ENCODE measurements at regions not wholly inside any gene's neighbourhood (a gene's known extent, or its start where the extent isn't known, plus 50 kb on each side); places are given as distances from the start of the nearest gene placed in this dataset.
"Not testable (repeated sequence)": the region's sequence is repeated elsewhere in the genome, so short reads cannot be mapped to it uniquely, and the experiment has no call there.

GRCh38 chr9:85487872-85488271, 253.9 kb downstream of the AGTPBP1 start:
- FAIRE-seq (no peak), DNase-seq (ENCODE audit: insufficient read length, low spot score) (no peak)
- no peak for TF ChIP-seq POLR2A (IDR thresholded peaks at IDR 0.05; ENCODE audit: low read depth, low read length)

DNA sequence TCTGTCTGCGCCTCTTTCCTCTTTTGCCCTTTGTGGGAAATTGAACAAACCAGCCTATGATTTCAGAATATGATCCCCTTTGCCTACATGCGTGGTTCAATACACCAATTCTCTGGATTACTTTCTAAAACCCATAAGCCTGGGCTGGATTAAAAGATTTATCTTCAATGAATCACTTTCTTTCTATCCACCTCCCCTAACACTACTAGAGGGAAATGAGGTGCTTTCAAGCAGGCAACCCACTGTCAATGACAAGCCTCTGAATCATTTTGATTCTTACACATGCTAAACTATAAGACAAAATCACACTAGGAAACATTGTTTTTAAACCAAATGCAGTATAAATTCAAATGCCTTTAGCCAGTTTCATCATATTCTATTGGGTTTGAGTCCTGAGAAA, 257.5 kb downstream of the AGTPBP1 start:
- TF ChIP-seq POLR2A (IDR thresholded peaks at IDR 0.05; ENCODE audit: low read depth, low read length) = no peak
- FAIRE-seq = no peak
- no peak for DNase-seq (ENCODE audit: insufficient read length, low spot score)

- no peak for TF ChIP-seq POLR2A (IDR thresholded peaks at IDR 0.05; ENCODE audit: low read depth, low read length)
- FAIRE-seq (no peak), DNase-seq (ENCODE audit: insufficient read length, low spot score) (no peak)
Measured at GRCh38 chr9:85483208-85483607, 258.5 kb downstream of the AGTPBP1 start.

- no peak for TF ChIP-seq POLR2A (IDR thresholded peaks at IDR 0.05; ENCODE audit: low read depth, low read length)
- FAIRE-seq (no peak), DNase-seq (ENCODE audit: insufficient read length, low spot score) (no peak)
Measured at GRCh38 chr9:85479305-85479704, 262.4 kb downstream of the AGTPBP1 start.

DNA sequence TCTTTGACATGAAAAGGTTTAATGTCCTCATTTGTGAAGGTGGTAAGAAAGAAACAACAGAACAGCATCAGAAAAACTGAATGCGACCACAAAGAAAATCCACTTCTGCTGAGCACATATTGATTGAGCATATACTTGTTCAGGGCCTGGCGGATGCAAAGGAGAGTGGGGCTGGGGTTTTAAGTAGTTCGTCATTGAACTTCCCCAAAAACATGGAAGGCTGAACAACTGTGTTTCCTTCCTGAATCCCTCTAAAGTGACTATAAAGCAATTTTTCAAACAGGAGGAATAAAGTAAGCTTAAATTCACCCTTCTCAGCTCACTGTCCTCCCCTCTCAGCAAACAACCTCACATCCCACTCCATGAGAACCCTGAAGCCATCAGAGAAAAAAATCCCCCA, 262.9 kb downstream of the AGTPBP1 start:
- TF ChIP-seq POLR2A (IDR thresholded peaks at IDR 0.05; ENCODE audit: low read depth, low read length) = no peak
- FAIRE-seq = no peak
- DNase-seq (ENCODE audit: insufficient read length, low spot score) = no peak

- DNase-seq (ENCODE audit: insufficient read length, low spot score); FAIRE-seq: not testable (repeated sequence)
Measured at GRCh38 chr9:85474896-85475295, 266.9 kb downstream of the AGTPBP1 start.

- no peak for DNase-seq (ENCODE audit: insufficient read length, low spot score)
- no peak for TF ChIP-seq POLR2A (IDR thresholded peaks at IDR 0.05; ENCODE audit: low read depth, low read length)
- no peak for FAIRE-seq
Measured at GRCh38 chr9:85471791-85472190, 270.0 kb downstream of the AGTPBP1 start.

DNA sequence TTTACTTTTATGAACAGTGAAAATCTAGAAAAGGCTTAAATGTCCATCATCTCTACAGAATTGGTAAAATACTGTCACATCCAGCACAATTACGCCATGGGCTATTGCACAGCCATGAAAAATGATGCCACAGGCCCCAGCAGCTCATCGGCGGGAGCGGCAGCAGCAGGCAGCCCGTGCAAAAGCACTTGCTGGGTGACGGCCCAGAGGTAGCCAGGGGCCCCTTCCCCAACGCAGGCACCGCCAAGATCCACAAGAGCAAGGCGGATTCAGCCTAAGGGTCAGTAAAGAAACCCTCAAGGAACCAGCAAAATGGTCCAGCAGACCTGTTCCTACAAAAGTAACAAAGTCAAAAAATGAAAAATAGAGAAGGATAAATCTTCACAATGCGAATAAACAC, 272.7 kb downstream of the AGTPBP1 start:
- FAIRE-seq (no peak), DNase-seq (ENCODE audit: insufficient read length, low spot score) (no peak)
- no peak for TF ChIP-seq POLR2A (IDR thresholded peaks at IDR 0.05; ENCODE audit: low read depth, low read length)

- no peak for FAIRE-seq
- TF ChIP-seq POLR2A (IDR thresholded peaks at IDR 0.05; ENCODE audit: low read depth, low read length) = no peak
Measured at GRCh38 chr9:85466834-85467233, 274.9 kb downstream of the AGTPBP1 start.

DNA sequence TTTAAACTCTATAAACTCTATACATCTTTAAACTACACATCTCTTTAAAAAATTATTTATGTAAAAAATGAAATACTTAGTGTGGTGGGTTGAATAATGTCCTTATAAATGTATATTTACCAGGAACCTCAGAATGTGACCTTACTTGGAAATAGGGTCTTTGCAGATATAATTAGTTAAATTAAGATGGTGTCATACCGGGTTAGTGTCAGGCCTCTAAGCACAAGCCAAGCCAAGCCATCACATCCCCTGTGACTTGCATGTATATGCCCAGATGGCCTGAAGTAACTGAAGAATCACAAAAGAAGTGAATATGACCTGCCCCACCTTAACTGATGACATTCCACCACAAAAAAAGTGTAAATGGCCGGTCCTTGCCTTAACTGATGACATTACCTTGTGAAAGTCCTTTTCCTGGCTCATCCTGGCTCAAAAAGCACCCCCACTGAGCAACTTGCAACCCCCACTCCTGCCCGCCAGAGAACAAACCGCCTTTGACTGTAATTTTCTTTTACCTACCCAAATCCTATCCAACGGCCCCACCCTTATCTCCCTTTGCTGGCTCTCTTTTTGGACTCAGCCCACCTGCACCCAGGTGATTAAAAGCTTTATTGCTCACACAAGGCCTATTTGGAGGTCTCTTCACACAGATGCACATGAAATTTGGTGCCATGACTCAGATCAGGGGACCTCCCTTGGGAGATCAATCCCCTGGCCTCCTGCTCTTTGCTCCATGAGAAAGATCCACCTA, 283.5 kb downstream of the AGTPBP1 start:
- not testable (repeated sequence) for FAIRE-seq; DNase-seq (ENCODE audit: insufficient read length, low spot score)

More at GRCh38 chr9:85466834-85467233, 274.9 kb downstream of the AGTPBP1 start:
- no peak for DNase-seq (ENCODE audit: insufficient read length, low spot score)

- no peak for TF ChIP-seq POLR2A (IDR thresholded peaks at IDR 0.05; ENCODE audit: low read depth, low read length)
- no peak for DNase-seq (ENCODE audit: insufficient read length, low spot score)
- no peak for FAIRE-seq
Measured at GRCh38 chr9:85453850-85454249, 287.9 kb downstream of the AGTPBP1 start.

DNA sequence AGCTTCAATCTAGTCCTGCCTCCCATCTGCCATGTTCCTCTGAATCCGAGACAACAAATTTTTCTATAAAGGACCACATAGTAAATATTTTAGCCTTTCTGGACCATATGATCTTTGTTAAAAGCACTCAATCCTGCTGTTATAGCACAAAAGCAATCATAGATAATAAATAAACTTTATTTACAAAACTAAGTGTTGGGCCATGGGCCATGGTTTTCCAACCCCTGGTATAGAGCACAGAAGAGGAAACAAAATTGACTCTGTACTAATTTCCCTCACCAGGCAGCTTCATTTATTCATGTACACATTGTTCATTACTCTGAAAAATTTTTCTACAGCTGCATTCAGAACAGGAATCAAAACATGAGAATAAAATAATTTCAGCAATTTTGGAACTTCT, 288.9 kb downstream of the AGTPBP1 start:
- DNase-seq (ENCODE audit: insufficient read length, low spot score) = no peak
- no peak for FAIRE-seq
- TF ChIP-seq POLR2A (IDR thresholded peaks at IDR 0.05; ENCODE audit: low read depth, low read length) = no peak

DNA sequence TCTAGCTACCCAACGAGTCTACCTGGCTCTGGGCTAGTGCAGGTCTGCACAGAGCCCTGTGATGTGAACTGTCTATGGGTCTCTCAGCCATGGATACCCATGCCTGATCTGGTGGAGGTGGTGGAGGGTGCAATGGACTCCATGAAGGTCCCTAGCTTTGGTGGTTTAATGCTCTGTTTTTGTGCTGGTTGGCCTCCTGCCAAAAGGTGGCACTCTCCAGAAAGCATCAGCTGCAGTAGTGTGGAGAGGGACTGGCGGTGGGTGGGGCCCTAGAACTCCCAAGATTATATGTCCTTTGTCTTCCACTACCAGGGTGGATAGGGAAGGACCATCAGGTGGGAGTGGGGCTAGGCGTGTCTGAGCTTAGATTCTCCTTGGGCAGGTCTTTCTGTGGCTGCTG, 290.1 kb downstream of the AGTPBP1 start:
- DNase-seq (ENCODE audit: insufficient read length, low spot score) (no peak), FAIRE-seq (no peak)
- TF ChIP-seq POLR2A (IDR thresholded peaks at IDR 0.05; ENCODE audit: low read depth, low read length) = no peak

DNA sequence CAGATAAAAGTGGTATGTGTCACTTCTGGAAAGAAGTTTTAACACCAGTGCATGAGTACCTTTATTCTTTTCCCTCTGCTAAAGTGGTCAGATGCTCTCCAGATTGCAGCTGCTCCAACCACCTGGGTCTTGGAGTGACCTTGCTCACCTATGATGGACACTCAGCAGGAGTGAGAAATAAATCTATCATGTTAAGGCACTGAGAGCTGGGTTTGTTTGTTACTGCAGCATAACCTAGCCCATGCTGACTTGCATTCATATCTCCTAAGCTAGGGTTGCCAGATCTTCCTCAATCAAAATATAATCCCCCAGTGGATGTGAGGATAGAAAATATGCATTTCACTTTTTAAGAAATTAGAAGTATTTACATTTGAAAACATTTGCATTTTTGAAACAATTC, 295.9 kb downstream of the AGTPBP1 start:
- FAIRE-seq = no peak
- no peak for TF ChIP-seq POLR2A (IDR thresholded peaks at IDR 0.05; ENCODE audit: low read depth, low read length)
- DNase-seq (ENCODE audit: insufficient read length, low spot score) = no peak

DNA sequence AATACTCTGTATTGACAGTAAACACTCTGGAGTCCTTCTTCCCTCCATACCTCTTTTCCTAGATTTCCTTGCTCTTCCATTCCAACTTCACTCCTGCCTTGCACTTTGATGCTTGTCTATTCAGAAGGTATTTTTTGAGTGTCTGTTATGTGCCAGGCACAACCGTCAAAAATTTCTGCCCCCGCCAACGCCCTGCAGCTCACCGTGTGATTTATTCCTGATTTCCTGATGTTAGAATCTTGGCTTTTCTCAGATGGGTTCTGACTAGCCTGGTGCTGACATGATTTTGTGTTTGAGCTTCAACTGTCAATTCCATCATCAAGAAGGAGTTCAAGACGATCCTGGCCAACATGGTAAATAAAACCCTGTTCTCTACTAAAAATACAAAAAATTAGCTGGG, 297.5 kb downstream of the AGTPBP1 start:
- DNase-seq (ENCODE audit: insufficient read length, low spot score) = no peak
- no peak for FAIRE-seq
- no peak for TF ChIP-seq POLR2A (IDR thresholded peaks at IDR 0.05; ENCODE audit: low read depth, low read length)

- DNase-seq (ENCODE audit: insufficient read length, low spot score) = no peak
Measured at GRCh38 chr9:85443190-85443598, 298.6 kb downstream of the AGTPBP1 start.

More at GRCh38 chr9:85443190-85443598, 298.6 kb downstream of the AGTPBP1 start:
- no peak for TF ChIP-seq POLR2A (IDR thresholded peaks at IDR 0.05; ENCODE audit: low read depth, low read length)
- no peak for FAIRE-seq
